Testis (tissue), 2 donors: ENCODE measurements at regions not wholly inside any gene's neighbourhood (a gene's known extent, or its start where the extent isn't known, plus 50 kb on each side); places are given as distances from the start of the nearest gene placed in this dataset.

ENCODE experiments used
- CTCF ChIP-seq, 3 experiments: fragments of 450-650 bp in 2 of 3; fragments of 200-600 bp in 1 of 3; sonication (generic) in 1 of 3; IDR thresholded peaks; one replicate each; pipeline ENCODE4 v1.5.1; 2016 to 2019; ENCODE audit warnings: antibody characterized with exemption in 3 of 3, mild to moderate bottlenecking in 2 of 3, moderate library complexity in 1 of 3
- POLR2A ChIP-seq: fragments of 450-650 bp; IDR thresholded peaks from one replicate; pipeline ENCODE4 v1.6.1; 2017; ENCODE audit warnings: antibody characterized with exemption, mild to moderate bottlenecking, moderate library complexity

GRCh38 chr12:70982286-70982685 lies 61.7 kb upstream of the PTPRR start:
- TF ChIP-seq CTCF (IDR thresholded peaks at IDR 0.05) (no peak), POLR2A (no peak)
